ENCODE measurements at regions not wholly inside any gene's neighbourhood (a gene's known extent, or its start where the extent isn't known, plus 50 kb on each side); places are given as distances from the start of the nearest gene placed in this dataset.

GRCh38 chr13:85492283-85492682 is 306.9 kb downstream of the SLITRK6 start:
- no peak for TF ChIP-seq CTCF (IDR thresholded peaks at IDR 0.05)
- TF ChIP-seq EP300 (IDR thresholded peaks at IDR 0.05): no peak
- no peak for TF ChIP-seq POLR2AphosphoS5 (IDR thresholded peaks at IDR 0.05)
- no peak for TF ChIP-seq POLR2A (IDR thresholded peaks at IDR 0.05)

Measured in upper lobe of left lung (tissue), 4 donors.